SK-N-SH (cell line): ENCODE measurements at regions not wholly inside any gene's neighbourhood (a gene's known extent, or its start where the extent isn't known, plus 50 kb on each side); places are given as distances from the start of the nearest gene placed in this dataset.

Source experiments
- CHD2 ChIP-seq: fragments of 150-350 bp; IDR thresholded peaks from 2 replicates; pipeline ENCODE4 v1.6.1; 2018; ENCODE audit warnings: low read length; ENCODE audit not compliant: partially characterized antibody
- EZH2phosphoT487 ChIP-seq: fragments of 200-600 bp; sonication (generic); IDR thresholded peaks from 2 replicates; pipeline ENCODE4 v1.6.1; 2017; ENCODE audit warnings: low read depth, mixed run types, mild to moderate bottlenecking, antibody characterized with exemption, moderate library complexity, borderline replicate concordance
- FOXJ3 ChIP-seq: sonication (generic); formaldehyde crosslinking; IDR thresholded peaks from 2 replicates; pipeline ENCODE4 v1.5.1; 2020; ENCODE audit warnings: mild to moderate bottlenecking, missing genetic modification reagents
- GABPA ChIP-seq: IDR thresholded peaks from 2 replicates; pipeline ENCODE4 v1.4.0; 2012; ENCODE audit warnings: low read depth, mild to moderate bottlenecking
- MXI1 ChIP-seq: IDR thresholded peaks from 2 replicates; pipeline ENCODE4 v1.6.1; 2012; ENCODE audit warnings: mild to moderate bottlenecking, low read depth, low read length, improper control_type of control experiment
- POLR2AphosphoS5 ChIP-seq: IDR thresholded peaks from 2 replicates; pipeline ENCODE4 v1.6.1; 2012; ENCODE audit warnings: low read depth, low read length
- RAD21 ChIP-seq: IDR thresholded peaks from 2 replicates; pipeline ENCODE4 v1.6.1; 2012; ENCODE audit warnings: mild to moderate bottlenecking, low read length
- TAF1 ChIP-seq: IDR thresholded peaks from 2 replicates; pipeline ENCODE4 v1.6.1; 2012; ENCODE audit warnings: low read depth, mild to moderate bottlenecking, low read length, moderate library complexity, borderline replicate concordance
- TF ChIP-seq, protein P1 (sequence below): fragments of 200-600 bp; sonication (generic); IDR thresholded peaks from 2 replicates; pipeline ENCODE4 v1.6.1; 2017; ENCODE audit warnings: antibody characterized with exemption, mild to moderate bottlenecking, moderate library complexity
- TF ChIP-seq, protein P2 (sequence below): IDR thresholded peaks from 2 replicates; pipeline ENCODE4 v1.6.1; 2012; ENCODE audit warnings: mild to moderate bottlenecking, low read depth, low read length, moderate library complexity
- TF ChIP-seq, protein P3 (sequence below): IDR thresholded peaks from 2 replicates; pipeline ENCODE4 v1.4.0; 2012; ENCODE audit warnings: low read depth, borderline replicate concordance
- TF ChIP-seq, protein P4 (sequence below): IDR thresholded peaks from 2 replicates; pipeline ENCODE4 v1.4.0; 2012; ENCODE audit warnings: low read depth
- TF ChIP-seq, protein P5 (sequence below): IDR thresholded peaks from 2 replicates; pipeline ENCODE4; 2012

DNA sequence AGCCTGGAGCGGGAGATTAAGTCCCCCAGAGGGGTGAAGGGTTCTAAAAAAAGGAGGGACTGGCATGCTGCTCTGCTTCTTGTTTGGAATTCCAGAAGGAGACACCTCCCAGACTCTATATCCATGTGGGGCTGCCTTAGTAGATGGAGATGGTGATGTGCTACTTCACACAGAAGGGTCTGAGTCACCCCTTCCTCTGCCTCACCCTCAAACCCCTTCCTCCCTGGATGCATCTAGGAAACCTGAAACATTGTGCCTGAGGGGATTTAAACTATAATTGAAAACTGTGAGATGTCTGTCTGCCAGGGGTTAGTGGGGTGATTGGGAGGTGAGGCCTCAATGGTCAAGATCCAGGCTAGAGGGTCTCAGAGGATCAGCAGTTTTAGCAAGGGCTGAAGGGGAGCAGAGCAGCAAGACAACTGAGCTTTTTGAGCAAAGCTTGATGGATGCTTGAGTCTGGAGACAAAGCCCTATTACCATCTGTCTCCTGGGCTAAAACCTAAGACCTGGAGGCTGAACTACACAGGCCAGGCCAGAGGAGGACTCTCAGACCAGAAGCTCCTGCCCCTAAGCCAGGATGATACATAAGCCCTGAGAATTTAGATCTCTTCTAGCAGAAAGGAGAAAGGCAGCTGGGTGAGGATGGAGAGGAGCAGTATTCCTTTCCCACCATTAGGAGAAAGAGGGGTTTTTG lies 314.7 kb upstream of the ATP2B1 start:
- TF ChIP-seq GABPA (no peak), RAD21 (no peak), CHD2 (no peak), MXI1 (no peak), FOXJ3 (CRISPR knock-in tag) (no peak), TAF1 (no peak), POLR2AphosphoS5 (no peak), EZH2phosphoT487 (no peak)
- TF ChIP-seq, protein P1, sequence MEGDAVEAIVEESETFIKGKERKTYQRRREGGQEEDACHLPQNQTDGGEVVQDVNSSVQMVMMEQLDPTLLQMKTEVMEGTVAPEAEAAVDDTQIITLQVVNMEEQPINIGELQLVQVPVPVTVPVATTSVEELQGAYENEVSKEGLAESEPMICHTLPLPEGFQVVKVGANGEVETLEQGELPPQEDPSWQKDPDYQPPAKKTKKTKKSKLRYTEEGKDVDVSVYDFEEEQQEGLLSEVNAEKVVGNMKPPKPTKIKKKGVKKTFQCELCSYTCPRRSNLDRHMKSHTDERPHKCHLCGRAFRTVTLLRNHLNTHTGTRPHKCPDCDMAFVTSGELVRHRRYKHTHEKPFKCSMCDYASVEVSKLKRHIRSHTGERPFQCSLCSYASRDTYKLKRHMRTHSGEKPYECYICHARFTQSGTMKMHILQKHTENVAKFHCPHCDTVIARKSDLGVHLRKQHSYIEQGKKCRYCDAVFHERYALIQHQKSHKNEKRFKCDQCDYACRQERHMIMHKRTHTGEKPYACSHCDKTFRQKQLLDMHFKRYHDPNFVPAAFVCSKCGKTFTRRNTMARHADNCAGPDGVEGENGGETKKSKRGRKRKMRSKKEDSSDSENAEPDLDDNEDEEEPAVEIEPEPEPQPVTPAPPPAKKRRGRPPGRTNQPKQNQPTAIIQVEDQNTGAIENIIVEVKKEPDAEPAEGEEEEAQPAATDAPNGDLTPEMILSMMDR = no peak
- TF ChIP-seq, protein P2, sequence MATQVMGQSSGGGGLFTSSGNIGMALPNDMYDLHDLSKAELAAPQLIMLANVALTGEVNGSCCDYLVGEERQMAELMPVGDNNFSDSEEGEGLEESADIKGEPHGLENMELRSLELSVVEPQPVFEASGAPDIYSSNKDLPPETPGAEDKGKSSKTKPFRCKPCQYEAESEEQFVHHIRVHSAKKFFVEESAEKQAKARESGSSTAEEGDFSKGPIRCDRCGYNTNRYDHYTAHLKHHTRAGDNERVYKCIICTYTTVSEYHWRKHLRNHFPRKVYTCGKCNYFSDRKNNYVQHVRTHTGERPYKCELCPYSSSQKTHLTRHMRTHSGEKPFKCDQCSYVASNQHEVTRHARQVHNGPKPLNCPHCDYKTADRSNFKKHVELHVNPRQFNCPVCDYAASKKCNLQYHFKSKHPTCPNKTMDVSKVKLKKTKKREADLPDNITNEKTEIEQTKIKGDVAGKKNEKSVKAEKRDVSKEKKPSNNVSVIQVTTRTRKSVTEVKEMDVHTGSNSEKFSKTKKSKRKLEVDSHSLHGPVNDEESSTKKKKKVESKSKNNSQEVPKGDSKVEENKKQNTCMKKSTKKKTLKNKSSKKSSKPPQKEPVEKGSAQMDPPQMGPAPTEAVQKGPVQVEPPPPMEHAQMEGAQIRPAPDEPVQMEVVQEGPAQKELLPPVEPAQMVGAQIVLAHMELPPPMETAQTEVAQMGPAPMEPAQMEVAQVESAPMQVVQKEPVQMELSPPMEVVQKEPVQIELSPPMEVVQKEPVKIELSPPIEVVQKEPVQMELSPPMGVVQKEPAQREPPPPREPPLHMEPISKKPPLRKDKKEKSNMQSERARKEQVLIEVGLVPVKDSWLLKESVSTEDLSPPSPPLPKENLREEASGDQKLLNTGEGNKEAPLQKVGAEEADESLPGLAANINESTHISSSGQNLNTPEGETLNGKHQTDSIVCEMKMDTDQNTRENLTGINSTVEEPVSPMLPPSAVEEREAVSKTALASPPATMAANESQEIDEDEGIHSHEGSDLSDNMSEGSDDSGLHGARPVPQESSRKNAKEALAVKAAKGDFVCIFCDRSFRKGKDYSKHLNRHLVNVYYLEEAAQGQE = no peak
- TF ChIP-seq, protein P3, sequence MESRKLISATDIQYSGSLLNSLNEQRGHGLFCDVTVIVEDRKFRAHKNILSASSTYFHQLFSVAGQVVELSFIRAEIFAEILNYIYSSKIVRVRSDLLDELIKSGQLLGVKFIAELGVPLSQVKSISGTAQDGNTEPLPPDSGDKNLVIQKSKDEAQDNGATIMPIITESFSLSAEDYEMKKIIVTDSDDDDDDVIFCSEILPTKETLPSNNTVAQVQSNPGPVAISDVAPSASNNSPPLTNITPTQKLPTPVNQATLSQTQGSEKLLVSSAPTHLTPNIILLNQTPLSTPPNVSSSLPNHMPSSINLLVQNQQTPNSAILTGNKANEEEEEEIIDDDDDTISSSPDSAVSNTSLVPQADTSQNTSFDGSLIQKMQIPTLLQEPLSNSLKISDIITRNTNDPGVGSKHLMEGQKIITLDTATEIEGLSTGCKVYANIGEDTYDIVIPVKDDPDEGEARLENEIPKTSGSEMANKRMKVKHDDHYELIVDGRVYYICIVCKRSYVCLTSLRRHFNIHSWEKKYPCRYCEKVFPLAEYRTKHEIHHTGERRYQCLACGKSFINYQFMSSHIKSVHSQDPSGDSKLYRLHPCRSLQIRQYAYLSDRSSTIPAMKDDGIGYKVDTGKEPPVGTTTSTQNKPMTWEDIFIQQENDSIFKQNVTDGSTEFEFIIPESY = no peak
- TF ChIP-seq, protein P4, sequence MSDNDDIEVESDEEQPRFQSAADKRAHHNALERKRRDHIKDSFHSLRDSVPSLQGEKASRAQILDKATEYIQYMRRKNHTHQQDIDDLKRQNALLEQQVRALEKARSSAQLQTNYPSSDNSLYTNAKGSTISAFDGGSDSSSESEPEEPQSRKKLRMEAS = no peak
- TF ChIP-seq, protein P5, sequence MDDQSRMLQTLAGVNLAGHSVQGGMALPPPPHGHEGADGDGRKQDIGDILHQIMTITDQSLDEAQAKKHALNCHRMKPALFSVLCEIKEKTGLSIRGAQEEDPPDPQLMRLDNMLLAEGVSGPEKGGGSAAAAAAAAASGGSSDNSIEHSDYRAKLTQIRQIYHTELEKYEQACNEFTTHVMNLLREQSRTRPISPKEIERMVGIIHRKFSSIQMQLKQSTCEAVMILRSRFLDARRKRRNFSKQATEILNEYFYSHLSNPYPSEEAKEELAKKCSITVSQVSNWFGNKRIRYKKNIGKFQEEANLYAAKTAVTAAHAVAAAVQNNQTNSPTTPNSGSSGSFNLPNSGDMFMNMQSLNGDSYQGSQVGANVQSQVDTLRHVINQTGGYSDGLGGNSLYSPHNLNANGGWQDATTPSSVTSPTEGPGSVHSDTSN = no peak
